Erythroblast (primary cell): ENCODE measurements at regions not wholly inside any gene's neighbourhood (a gene's known extent, or its start where the extent isn't known, plus 50 kb on each side); places are given as distances from the start of the nearest gene placed in this dataset.

ENCODE experiments used
- GATA1 ChIP-seq: IDR thresholded peaks from 2 replicates; pipeline ENCODE4 v1.6.1; 2011; ENCODE audit warnings: low read depth, mild to moderate bottlenecking, control low read depth, low read length, moderate library complexity
- POLR2A ChIP-seq: IDR thresholded peaks from 2 replicates; pipeline ENCODE4 v1.6.1; 2011; ENCODE audit warnings: mild to moderate bottlenecking, low read length

- TF ChIP-seq GATA1 (no peak), POLR2A (no peak)
Measured at GRCh38 chr17:13338421-13338820, 263.3 kb downstream of the HS3ST3A1 start.
